ENCODE measurements at regions not wholly inside any gene's neighbourhood (a gene's known extent, or its start where the extent isn't known, plus 50 kb on each side); places are given as distances from the start of the nearest gene placed in this dataset.

DNA sequence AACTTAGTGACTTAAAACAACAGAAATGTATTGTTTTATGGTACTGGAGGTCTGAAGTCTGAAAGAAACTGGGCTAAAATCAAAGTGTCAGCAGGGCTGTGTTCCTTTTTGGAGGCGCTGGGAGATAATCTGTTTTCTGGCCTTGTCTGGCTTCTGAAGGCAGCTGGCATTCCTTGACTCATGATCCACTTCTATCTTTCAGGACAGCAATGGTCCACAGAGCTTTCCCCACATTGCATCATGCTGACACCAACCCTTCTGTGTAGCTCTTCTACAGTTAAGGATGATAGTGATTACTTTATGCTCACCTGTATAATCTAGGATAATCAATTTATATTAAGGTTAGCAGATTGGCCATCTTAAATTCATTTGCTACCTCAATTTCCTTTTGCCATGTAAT lies 392.1 kb downstream of the TDRD15 start:
- Histone ChIP-seq H3K79me2 (ENCODE audit: insufficient read depth, low read length) (no peaks in the 10 kb centered on the region), H4K20me1 (ENCODE audit: insufficient read depth) (no peaks in the 10 kb centered on the region; the same call in 1 of the 2 replicates), H3K9me2 (ENCODE audit: insufficient read depth) (no peaks in the 10 kb centered on the region), H3K27ac (ENCODE audit: low read depth, low read length) (no peak overlapping the region), H3K9me3 (ENCODE audit: control insufficient read depth in 1 of 2, insufficient read depth in 1 of 2, low read depth in 1 of 2, low read length in 2 of 2) (peaks cover 3 to 20% of the 10 kb centered on the region in 2 experiments; a peak in 3 of 4 replicates), H2AFZ (ENCODE audit: low read depth, low read length, poor library complexity, severe bottlenecking) (no peak overlapping the region), H3K27me3 (ENCODE audit: insufficient read depth, low read length) (no peaks in the 10 kb centered on the region), H3K4me3 (replicated peaks in 1 of 2; ENCODE audit: low read depth in 1 of 2, low read length in 2 of 2) (no peak overlapping the region), H3K4me2 (ENCODE audit: low read length) (no peak overlapping the region), H3K9ac (ENCODE audit: low read length) (no peak overlapping the region), H3K36me3 (ENCODE audit: control insufficient read depth in 1 of 2, insufficient read depth in 2 of 2, low read length in 2 of 2) (no peaks in the 10 kb centered on the region), H3K4me1 (ENCODE audit: control insufficient read depth in 1 of 2, insufficient read depth in 2 of 2, low read length in 2 of 2) (no peaks in the 10 kb centered on the region)
- BruUV-seq (replicated peaks): no TSS peak
- intact Hi-C loops (cut with micrococcal nuclease): no loop called here
- ChIA-PET CTCF (no interaction called here), RAD21 (ENCODE audit: low non-redundant PET in 1 of 2, low total read pairs in 2 of 2, uncharacterized antibody in 2 of 2, unreplicated experiment in 2 of 2) (no interaction called here), POLR2A (no interaction called here)
- DNase-seq (ENCODE audit: low read depth, low spot score): no peak
- TF ChIP-seq, protein P1, sequence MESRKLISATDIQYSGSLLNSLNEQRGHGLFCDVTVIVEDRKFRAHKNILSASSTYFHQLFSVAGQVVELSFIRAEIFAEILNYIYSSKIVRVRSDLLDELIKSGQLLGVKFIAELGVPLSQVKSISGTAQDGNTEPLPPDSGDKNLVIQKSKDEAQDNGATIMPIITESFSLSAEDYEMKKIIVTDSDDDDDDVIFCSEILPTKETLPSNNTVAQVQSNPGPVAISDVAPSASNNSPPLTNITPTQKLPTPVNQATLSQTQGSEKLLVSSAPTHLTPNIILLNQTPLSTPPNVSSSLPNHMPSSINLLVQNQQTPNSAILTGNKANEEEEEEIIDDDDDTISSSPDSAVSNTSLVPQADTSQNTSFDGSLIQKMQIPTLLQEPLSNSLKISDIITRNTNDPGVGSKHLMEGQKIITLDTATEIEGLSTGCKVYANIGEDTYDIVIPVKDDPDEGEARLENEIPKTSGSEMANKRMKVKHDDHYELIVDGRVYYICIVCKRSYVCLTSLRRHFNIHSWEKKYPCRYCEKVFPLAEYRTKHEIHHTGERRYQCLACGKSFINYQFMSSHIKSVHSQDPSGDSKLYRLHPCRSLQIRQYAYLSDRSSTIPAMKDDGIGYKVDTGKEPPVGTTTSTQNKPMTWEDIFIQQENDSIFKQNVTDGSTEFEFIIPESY (IDR thresholded peaks at IDR 0.05; ENCODE audit: extremely low read depth, insufficient replicate concordance, low read length): no peak
- TF ChIP-seq, protein P2, sequence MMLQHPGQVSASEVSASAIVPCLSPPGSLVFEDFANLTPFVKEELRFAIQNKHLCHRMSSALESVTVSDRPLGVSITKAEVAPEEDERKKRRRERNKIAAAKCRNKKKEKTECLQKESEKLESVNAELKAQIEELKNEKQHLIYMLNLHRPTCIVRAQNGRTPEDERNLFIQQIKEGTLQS (IDR thresholded peaks at IDR 0.05): no peak
- no peak for TF ChIP-seq REST (IDR thresholded peaks at IDR 0.05; ENCODE audit: low read depth)
- no peak for ATAC-seq
